Sigmoid colon (tissue), 6 donors: ENCODE measurements at regions not wholly inside any gene's neighbourhood (a gene's known extent, or its start where the extent isn't known, plus 50 kb on each side); places are given as distances from the start of the nearest gene placed in this dataset.

Source experiments
- DNase-seq: peaks from one replicate; pipeline ENCODE4 v3.0.0-alpha.2; 2019
- H3K27ac ChIP-seq, 4 donors: fragments of 200-600 bp; sonication (generic); one replicate each; pipeline ENCODE4 v1.5.1; 2016 to 2019; ENCODE audit warnings: mild to moderate bottlenecking in 1 of 4
- H3K27me3 ChIP-seq, 3 donors: fragments of 200-600 bp; sonication (generic); one replicate each; pipeline ENCODE4 v1.5.1; 2019; ENCODE audit warnings: mild to moderate bottlenecking in 1 of 3
- H3K36me3 ChIP-seq, 4 donors: fragments of 200-600 bp; sonication (generic); one replicate each; pipeline ENCODE4 v1.5.1; 2016 to 2019
- H3K4me1 ChIP-seq, 4 donors: fragments of 200-600 bp; sonication (generic); one replicate each; pipeline ENCODE4 v1.5.1; 2017 to 2019
- H3K4me3 ChIP-seq, 4 donors: fragments of 200-600 bp; sonication (generic); one replicate each; pipeline ENCODE4 v1.5.1; 2017 to 2019; ENCODE audit warnings: mild to moderate bottlenecking in 2 of 4, moderate library complexity in 1 of 4
- H3K9me3 ChIP-seq, 4 donors: fragments of 200-600 bp in 3 of 4; sonication (generic) in 3 of 4; one replicate each; pipeline versions ENCODE4 v1.5.1 to v1.6.1; 2013 to 2019
- EP300 ChIP-seq, 4 donors: sonication (generic); formaldehyde crosslinking; IDR thresholded peaks; one replicate each; pipeline ENCODE4 v1.6.1; 2017; ENCODE audit warnings: antibody characterized with exemption in 4 of 4
- POLR2A ChIP-seq, 2 donors: fragments of 450-650 bp; IDR thresholded peaks; one replicate each; pipeline ENCODE4 v1.6.1; 2016; ENCODE audit warnings: antibody characterized with exemption in 2 of 2, mild to moderate bottlenecking in 2 of 2, moderate library complexity in 2 of 2
- POLR2AphosphoS5 ChIP-seq, 4 donors: sonication (generic); formaldehyde crosslinking; IDR thresholded peaks; one replicate each; pipeline ENCODE4 v1.6.1; 2017; ENCODE audit warnings: antibody characterized with exemption in 4 of 4
- WGBS, 2 donors: extraction: QIAGEN DNeasy Blood & Tissue Kit; methylation state at CpG; one replicate each; pipeline ENCODE4 v1.1.7; 2013; 5-methylcytosine and 5-hydroxymethylcytosine counted together
- intact Hi-C: fragments of 100-400 bp; cut with DNase I; formaldehyde crosslinking; loops from one replicate; pipeline ENCODE4 v1.15.1; 2023
- TF ChIP-seq, protein P1 (sequence below), 4 experiments: fragments of 450-650 bp in 3 of 4; fragments of 200-600 bp in 1 of 4; IDR thresholded peaks; one replicate each; pipeline ENCODE4 v1.5.1; 2016 to 2019; ENCODE audit warnings: antibody characterized with exemption in 4 of 4, mild to moderate bottlenecking in 3 of 4, moderate library complexity in 2 of 4
- donor health status: healthy with polysubstance abuse.
- donor health status: healthy.

DNA sequence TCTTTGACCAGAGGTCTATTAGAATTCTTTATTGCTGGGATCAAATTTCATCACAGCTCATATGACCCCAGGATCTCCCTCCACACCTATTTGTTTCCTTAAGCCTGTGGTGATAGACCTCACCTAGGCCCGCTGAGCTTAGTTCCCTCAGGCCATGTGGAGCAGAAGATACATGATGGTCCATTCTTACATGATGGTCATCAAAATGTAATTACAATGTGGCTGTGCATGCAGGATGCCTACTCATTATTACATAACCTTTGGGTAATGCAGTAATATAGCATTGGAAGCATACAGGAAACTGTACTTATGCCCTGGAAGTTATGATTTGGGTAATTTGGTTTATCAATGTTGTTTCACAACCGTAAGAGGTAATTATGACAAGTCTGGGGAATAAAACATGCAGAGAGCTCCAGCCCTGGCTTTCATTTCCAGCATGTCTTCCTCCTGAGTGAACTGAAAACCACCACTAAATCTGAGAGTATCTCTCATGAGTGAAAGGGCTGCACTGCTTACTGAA is 67.0 kb upstream of the AGA start:
- H3K27ac ChIP-seq, result no peak overlapping the region
- no peaks in the 10 kb centered on the region for H3K9me3 ChIP-seq
- H3K4me3 ChIP-seq, result no peak overlapping the region
- DNase-seq, result no peak
- intact Hi-C loops, result no loop called here
- 21 to 61% methylated on average over 2 of the region's 2 CpGs for WGBS, 2 donors
- H3K27me3 ChIP-seq, result no peaks in the 10 kb centered on the region
- no peaks in the 10 kb centered on the region for H3K4me1 ChIP-seq
- TF ChIP-seq POLR2A (IDR thresholded peaks at IDR 0.05) (no peak), POLR2AphosphoS5 (IDR thresholded peaks at IDR 0.05) (no peak), EP300 (IDR thresholded peaks at IDR 0.05) (no peak)
- TF ChIP-seq, protein P1, sequence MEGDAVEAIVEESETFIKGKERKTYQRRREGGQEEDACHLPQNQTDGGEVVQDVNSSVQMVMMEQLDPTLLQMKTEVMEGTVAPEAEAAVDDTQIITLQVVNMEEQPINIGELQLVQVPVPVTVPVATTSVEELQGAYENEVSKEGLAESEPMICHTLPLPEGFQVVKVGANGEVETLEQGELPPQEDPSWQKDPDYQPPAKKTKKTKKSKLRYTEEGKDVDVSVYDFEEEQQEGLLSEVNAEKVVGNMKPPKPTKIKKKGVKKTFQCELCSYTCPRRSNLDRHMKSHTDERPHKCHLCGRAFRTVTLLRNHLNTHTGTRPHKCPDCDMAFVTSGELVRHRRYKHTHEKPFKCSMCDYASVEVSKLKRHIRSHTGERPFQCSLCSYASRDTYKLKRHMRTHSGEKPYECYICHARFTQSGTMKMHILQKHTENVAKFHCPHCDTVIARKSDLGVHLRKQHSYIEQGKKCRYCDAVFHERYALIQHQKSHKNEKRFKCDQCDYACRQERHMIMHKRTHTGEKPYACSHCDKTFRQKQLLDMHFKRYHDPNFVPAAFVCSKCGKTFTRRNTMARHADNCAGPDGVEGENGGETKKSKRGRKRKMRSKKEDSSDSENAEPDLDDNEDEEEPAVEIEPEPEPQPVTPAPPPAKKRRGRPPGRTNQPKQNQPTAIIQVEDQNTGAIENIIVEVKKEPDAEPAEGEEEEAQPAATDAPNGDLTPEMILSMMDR (IDR thresholded peaks at IDR 0.05), result no peak
- H3K36me3 ChIP-seq, result no peaks in the 10 kb centered on the region

DNA sequence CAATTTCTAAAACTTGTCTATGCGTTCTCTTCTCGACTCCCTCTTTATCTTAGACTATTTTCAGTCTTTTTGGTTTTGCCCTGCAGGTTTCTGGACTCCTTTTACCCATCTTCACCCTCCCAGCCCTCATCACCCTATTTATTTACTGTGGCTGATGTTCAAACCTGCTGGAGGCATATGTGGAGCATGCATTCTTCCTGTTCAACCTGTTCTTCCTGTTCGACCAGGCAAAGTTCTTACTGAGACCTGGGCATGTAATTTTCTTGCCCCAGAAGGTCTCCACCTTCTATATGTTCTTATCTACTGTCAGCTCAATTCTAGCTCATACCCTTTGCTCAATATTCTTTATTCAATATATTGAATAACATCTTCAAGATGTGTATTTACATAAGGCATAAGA is 69.4 kb upstream of the AGA start:
- Histone ChIP-seq H3K4me3 (no peak overlapping the region), H3K36me3 (no peaks in the 10 kb centered on the region), H3K9me3 (no peaks in the 10 kb centered on the region), H3K4me1 (no peaks in the 10 kb centered on the region), H3K27ac (no peak overlapping the region), H3K27me3 (no peaks in the 10 kb centered on the region)
- TF ChIP-seq EP300 (IDR thresholded peaks at IDR 0.05) (no peak), POLR2A (IDR thresholded peaks at IDR 0.05) (no peak), POLR2AphosphoS5 (IDR thresholded peaks at IDR 0.05) (no peak)
- TF ChIP-seq, protein P1 (IDR thresholded peaks at IDR 0.05), result no peak
- 19 to 66% methylated on average over 3 of the region's 3 CpGs for WGBS, 2 donors
- intact Hi-C loops, result no loop called here
- DNase-seq, result no peak

DNA sequence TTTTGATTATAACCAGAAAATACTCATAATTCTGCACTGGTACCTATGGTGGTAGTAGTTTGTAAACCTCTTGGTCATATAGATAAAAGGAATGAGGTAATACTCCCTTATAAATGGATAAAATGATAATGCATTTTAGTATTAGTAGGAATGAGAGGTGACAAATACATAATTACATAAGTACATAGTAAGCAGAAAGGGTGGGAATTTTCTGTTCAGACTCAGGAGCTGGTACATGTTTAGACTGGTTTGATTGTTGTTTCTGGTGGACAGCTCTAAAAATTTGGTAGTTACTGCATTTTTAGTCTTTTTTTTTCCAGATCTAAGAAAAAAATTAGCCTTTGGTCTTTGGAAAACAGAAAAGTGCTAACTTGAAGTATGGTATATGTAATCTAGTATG is 70.4 kb upstream of the AGA start:
- intact Hi-C loops, result no loop called here

DNA sequence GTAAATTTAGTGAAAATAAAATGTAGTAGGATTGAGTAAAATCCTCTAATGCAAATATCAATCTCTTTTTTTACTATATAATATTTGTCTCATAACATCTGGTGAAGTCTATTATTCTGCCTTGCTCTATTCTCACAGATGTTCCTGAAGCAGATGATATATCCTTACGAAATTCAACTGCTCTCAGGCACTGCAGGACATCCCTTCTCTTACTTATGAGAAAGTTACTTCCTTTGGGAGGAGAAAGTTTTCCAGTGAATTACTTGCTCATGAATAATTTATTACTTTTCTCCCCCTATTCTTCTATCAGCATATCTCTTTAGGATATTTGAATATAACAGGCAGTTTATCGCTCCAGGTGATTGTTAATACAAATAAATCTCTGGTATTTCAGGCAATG is 75.6 kb upstream of the AGA start:
- Histone ChIP-seq H3K4me1 (no peaks in the 10 kb centered on the region), H3K4me3 (no peak overlapping the region), H3K36me3 (no peaks in the 10 kb centered on the region), H3K9me3 (no peaks in the 10 kb centered on the region), H3K27me3 (no peaks in the 10 kb centered on the region), H3K27ac (no peak overlapping the region)
- no peak for DNase-seq
- WGBS, 2 donors, result 87 to 93% methylated on average over 2 of the region's 2 CpGs
- TF ChIP-seq EP300 (IDR thresholded peaks at IDR 0.05), result no peak
- TF ChIP-seq, protein P1 (IDR thresholded peaks at IDR 0.05), result no peak
- no peak for TF ChIP-seq POLR2A (IDR thresholded peaks at IDR 0.05)
- no peak for TF ChIP-seq POLR2AphosphoS5 (IDR thresholded peaks at IDR 0.05)
- intact Hi-C loops, result no loop called here

More for the DNA sequence above, 70.4 kb upstream of the AGA start:
- H3K4me3 ChIP-seq, result no peak overlapping the region
- H3K36me3 ChIP-seq, result no peaks in the 10 kb centered on the region
- H3K4me1 ChIP-seq, result no peaks in the 10 kb centered on the region
- no peaks in the 10 kb centered on the region for H3K27me3 ChIP-seq
- H3K27ac ChIP-seq, result no peak overlapping the region
- TF ChIP-seq EP300 (IDR thresholded peaks at IDR 0.05) (no peak), POLR2A (IDR thresholded peaks at IDR 0.05) (no peak), POLR2AphosphoS5 (IDR thresholded peaks at IDR 0.05) (no peak)
- TF ChIP-seq, protein P1 (IDR thresholded peaks at IDR 0.05), result no peak
- no peaks in the 10 kb centered on the region for H3K9me3 ChIP-seq
- no peak for DNase-seq
